HepG2 (cell line): ENCODE measurements at regions not wholly inside any gene's neighbourhood (a gene's known extent, or its start where the extent isn't known, plus 50 kb on each side); places are given as distances from the start of the nearest gene placed in this dataset.

Source experiments
- ATAC-seq: fragments of 200-7000 bp; cut with Tn5 transposase; 3 replicates; pipeline ENCODE4 v1.9.1; 2020; ENCODE audit warnings: mild to moderate bottlenecking, moderate library complexity
- BruUV-seq: library from RNA; stranded (reverse); fragments of 400-500 nt; replicated peaks from 2 replicates; lab custom pipeline; 2021; lab: Mats Ljungman, UMichigan
- CTCF ChIA-PET: fragments of 300-600 bp; formaldehyde crosslinking; extraction: SDS; loops from one replicate; lab custom pipeline; 2021; ENCODE audit warnings: low total read pairs, inconsistent platforms, low intra/inter-chr PET ratio; lab: Yijun Ruan, JAX
- POLR2A ChIA-PET: fragments of 350-600 bp; sonication (Branson Sonifier 250); formaldehyde crosslinking; loops from one replicate; lab custom pipeline; 2020; ENCODE audit warnings: antibody characterized with exemption, inconsistent platforms; lab: Yijun Ruan, JAX
- DNase-seq: peaks from one replicate; pipeline ENCODE4 v3.0.0-alpha.2; 2015; ENCODE audit warnings: low spot score
- FAIRE-seq: peaks from 3 replicates; lab custom pipeline; 2011; peaks lifted over from hg19 to GRCh38; lab: Jason Lieb, UNC
- H2AFZ ChIP-seq: one replicate; pipeline ENCODE4 v1.6.1; 2011; ENCODE audit warnings: low read length, inconsistent platforms
- H3K27ac ChIP-seq: fragments of 300-600 bp; 3 replicates; pipeline ENCODE4 v1.8.0; 2011; ENCODE audit warnings: mixed run types, mild to moderate bottlenecking, mixed read lengths, low read length, inconsistent platforms; ENCODE audit not compliant: insufficient read depth; ENCODE audit errors: extremely low read length
- H3K27me3 ChIP-seq, 2 experiments: fragments of 200-600 bp in 1 of 2; 2 replicates in 1 of 2; 3 replicates in 1 of 2; pipeline versions ENCODE4 v1.6.0 to v1.8.0; 2011; ENCODE audit warnings: low read length in 2 of 2, mild to moderate bottlenecking in 2 of 2, moderate library complexity in 2 of 2, inconsistent platforms in 1 of 2; ENCODE audit not compliant: insufficient read depth in 2 of 2, control insufficient read depth in 1 of 2
- H3K36me3 ChIP-seq, 2 experiments: fragments of 200-600 bp in 1 of 2; replicated peaks in 1 of 2; 2 replicates in 1 of 2; 3 replicates in 1 of 2; pipeline versions ENCODE4 v1.5.1 to v1.8.0; 2011; ENCODE audit warnings: low read length in 2 of 2, inconsistent platforms in 1 of 2; ENCODE audit not compliant: insufficient read depth in 2 of 2, control insufficient read depth in 1 of 2
- H3K4me1 ChIP-seq: 2 replicates; pipeline ENCODE4 v1.5.1; 2012; ENCODE audit warnings: low read length, inconsistent platforms; ENCODE audit not compliant: insufficient read depth
- H3K4me2 ChIP-seq: 2 replicates; pipeline ENCODE4 v1.6.0; 2011; ENCODE audit warnings: low read depth, low read length, inconsistent platforms
- H3K4me3 ChIP-seq, 3 experiments: fragments of 200-600 bp in 1 of 3; sonication (generic), shearing (Covaris generic) in 1 of 3; replicated peaks in 1 of 3; 2 replicates each; pipeline ENCODE4 v1.5.1; 2011 to 2016; ENCODE audit warnings: low read length in 3 of 3, inconsistent platforms in 2 of 3, low read depth in 2 of 3, mild to moderate bottlenecking in 2 of 3, control low read depth in 1 of 3, mixed read lengths in 1 of 3; ENCODE audit not compliant: insufficient read depth in 1 of 3
- H3K79me2 ChIP-seq: one replicate; pipeline ENCODE4 v1.6.1; 2011; ENCODE audit warnings: low read length, inconsistent platforms; ENCODE audit not compliant: insufficient read depth
- H3K9ac ChIP-seq: 2 replicates; pipeline ENCODE4 v1.6.0; 2011; ENCODE audit warnings: mild to moderate bottlenecking, low read depth, low read length, inconsistent platforms; ENCODE audit not compliant: insufficient read depth
- H3K9me3 ChIP-seq: 2 replicates; pipeline ENCODE4 v1.5.1; 2012; ENCODE audit warnings: mild to moderate bottlenecking, low read length
- H4K20me1 ChIP-seq: 2 replicates; pipeline ENCODE4 v1.6.0; 2011; ENCODE audit warnings: inconsistent platforms, mild to moderate bottlenecking, low read length, moderate library complexity; ENCODE audit not compliant: insufficient read depth
- ERF ChIP-seq: IDR thresholded peaks from 2 replicates; pipeline ENCODE4 v1.6.1; 2018; ENCODE audit warnings: missing biosample characterization, missing genetic modification reagents
- FIP1L1 ChIP-seq: fragments of 200-400 bp; formaldehyde crosslinking; IDR thresholded peaks from 2 replicates; pipeline ENCODE4 v1.6.1; 2018; ENCODE audit warnings: low read depth, mild to moderate bottlenecking, low read length, moderate library complexity, borderline replicate concordance; ENCODE audit not compliant: insufficient read depth
- MAFK ChIP-seq, 2 experiments: IDR thresholded peaks in 1 of 2; conservative IDR thresholded peaks in 1 of 2; 2 replicates each; pipeline ENCODE4 v1.6.1; 2011; ENCODE audit warnings: improper control_type of control experiment in 2 of 2, low read length in 2 of 2
- MEIS2 ChIP-seq: sonication (generic); formaldehyde crosslinking; IDR thresholded peaks from 2 replicates; pipeline ENCODE4 v1.9.0; 2021; ENCODE audit warnings: mild to moderate bottlenecking, missing genetic modification reagents
- TP53 ChIP-seq: sonication (generic); formaldehyde crosslinking; conservative IDR thresholded peaks from 2 replicates; pipeline ENCODE4 v1.4.0; 2020; ENCODE audit warnings: missing genetic modification reagents
- ZBTB1 ChIP-seq: sonication (generic); formaldehyde crosslinking; IDR thresholded peaks from 2 replicates; pipeline ENCODE4 v1.4.0; 2020; ENCODE audit warnings: missing genetic modification reagents, borderline replicate concordance
- ZKSCAN8 ChIP-seq: IDR thresholded peaks from 2 replicates; pipeline ENCODE4 v1.6.1; 2016; ENCODE audit warnings: borderline replicate concordance, missing genetic modification reagents, missing compliant biosample characterization
- ZNF350 ChIP-seq: sonication (generic); formaldehyde crosslinking; IDR thresholded peaks from 2 replicates; pipeline ENCODE4 v1.4.0; 2020; ENCODE audit warnings: mild to moderate bottlenecking, low read depth, missing genetic modification reagents, borderline replicate concordance
- ZSCAN9 ChIP-seq: IDR thresholded peaks from 2 replicates; pipeline ENCODE4 v1.6.1; 2016; ENCODE audit warnings: borderline replicate concordance
- in situ Hi-C: cut with HindIII; loops from 2 replicates; pipeline ENCODE4 v1.10.0; 2017; ENCODE audit warnings: low pct_unique_long_range_greater_than_20kb; ENCODE audit not compliant: extremely low pct_ligation_motif_present
- intact Hi-C: fragments of 100-400 bp; cut with micrococcal nuclease; formaldehyde crosslinking; loops from one replicate; pipeline ENCODE4 v1.10.0; 2022; ENCODE audit not compliant: unreplicated experiment
- TF ChIP-seq, protein P1 (sequence below), 2 experiments: sonication (generic) in 1 of 2; formaldehyde crosslinking in 1 of 2; IDR thresholded peaks; 2 replicates each; pipeline versions ENCODE4 v1.6.1 to v1.9.0; 2014 to 2022; ENCODE audit warnings: antibody characterized with exemption in 1 of 2, borderline replicate concordance in 1 of 2, inconsistent platforms in 1 of 2, low read depth in 1 of 2, missing genetic modification reagents in 1 of 2

DNA sequence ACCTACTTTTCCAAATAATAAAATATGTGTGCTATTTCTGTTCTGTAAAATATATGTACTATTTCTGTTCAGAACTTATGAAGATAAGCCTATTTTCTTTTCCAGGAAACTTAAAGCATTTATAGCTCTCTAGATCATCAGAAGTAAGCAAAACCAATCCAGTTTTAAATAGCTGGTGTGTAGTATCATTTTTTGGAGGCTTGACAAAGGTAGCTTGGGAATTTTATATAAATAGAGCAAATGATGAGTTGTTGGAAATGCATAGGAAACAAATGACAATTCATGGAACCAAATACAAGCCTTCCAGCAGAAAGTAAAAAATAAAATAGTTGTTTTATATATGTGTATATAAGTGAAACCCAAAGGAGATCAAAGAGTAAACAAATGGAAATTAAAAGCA, 1038.1 kb upstream of the ARRDC3 start (continued):
- TF ChIP-seq, protein P1, sequence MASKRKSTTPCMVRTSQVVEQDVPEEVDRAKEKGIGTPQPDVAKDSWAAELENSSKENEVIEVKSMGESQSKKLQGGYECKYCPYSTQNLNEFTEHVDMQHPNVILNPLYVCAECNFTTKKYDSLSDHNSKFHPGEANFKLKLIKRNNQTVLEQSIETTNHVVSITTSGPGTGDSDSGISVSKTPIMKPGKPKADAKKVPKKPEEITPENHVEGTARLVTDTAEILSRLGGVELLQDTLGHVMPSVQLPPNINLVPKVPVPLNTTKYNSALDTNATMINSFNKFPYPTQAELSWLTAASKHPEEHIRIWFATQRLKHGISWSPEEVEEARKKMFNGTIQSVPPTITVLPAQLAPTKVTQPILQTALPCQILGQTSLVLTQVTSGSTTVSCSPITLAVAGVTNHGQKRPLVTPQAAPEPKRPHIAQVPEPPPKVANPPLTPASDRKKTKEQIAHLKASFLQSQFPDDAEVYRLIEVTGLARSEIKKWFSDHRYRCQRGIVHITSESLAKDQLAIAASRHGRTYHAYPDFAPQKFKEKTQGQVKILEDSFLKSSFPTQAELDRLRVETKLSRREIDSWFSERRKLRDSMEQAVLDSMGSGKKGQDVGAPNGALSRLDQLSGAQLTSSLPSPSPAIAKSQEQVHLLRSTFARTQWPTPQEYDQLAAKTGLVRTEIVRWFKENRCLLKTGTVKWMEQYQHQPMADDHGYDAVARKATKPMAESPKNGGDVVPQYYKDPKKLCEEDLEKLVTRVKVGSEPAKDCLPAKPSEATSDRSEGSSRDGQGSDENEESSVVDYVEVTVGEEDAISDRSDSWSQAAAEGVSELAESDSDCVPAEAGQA (IDR thresholded peaks at IDR 0.05; ENCODE audit: low read depth), result no peak
- TF ChIP-seq, protein P1 (CRISPR knock-in tag; IDR thresholded peaks at IDR 0.05; ENCODE audit: borderline replicate concordance), result no peak

DNA sequence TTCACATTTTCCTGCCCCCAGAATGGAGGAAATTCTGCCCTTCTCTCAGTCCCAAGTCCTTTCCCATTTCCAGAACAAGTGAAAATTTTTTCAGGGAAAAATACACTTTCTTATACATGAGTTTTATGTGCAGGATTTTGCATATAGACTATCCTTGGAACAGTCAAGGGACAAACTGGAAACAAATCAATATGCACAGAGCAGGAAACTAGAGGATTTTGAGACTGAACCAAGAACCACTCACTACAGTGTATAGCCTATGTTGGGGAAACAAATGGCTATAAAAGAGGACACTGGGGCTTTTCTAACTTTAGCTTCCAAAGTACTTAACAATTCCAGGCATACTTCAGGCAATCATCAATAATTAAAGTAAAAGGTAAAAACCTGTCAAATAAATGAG, 1036.1 kb upstream of the ARRDC3 start:
- no peak for ATAC-seq
- TF ChIP-seq MAFK (conservative IDR thresholded peaks at IDR 0.05 in 1 of 2, IDR thresholded peaks at IDR 0.05 in 1 of 2; ENCODE audit: low read length in 2 of 2), result no peak
- TF ChIP-seq FIP1L1, result no peak
- no peak for TF ChIP-seq ZKSCAN8
- no peak for TF ChIP-seq ZNF350 (CRISPR knock-in tag)
- no peak for TF ChIP-seq ERF (CRISPR knock-in tag)
- no peak for TF ChIP-seq ZBTB1 (CRISPR knock-in tag)
- TF ChIP-seq MEIS2 (CRISPR knock-in tag), result no peak
- no peak for TF ChIP-seq TP53 (CRISPR knock-in tag)
- no peak for TF ChIP-seq ZSCAN9 (CRISPR knock-in tag)
- no TSS peak for BruUV-seq
- Histone ChIP-seq H3K4me1 (no peaks in the 10 kb centered on the region), H3K9me3 (peaks cover 46% of the 10 kb centered on the region), H3K36me3 (no peaks in the 10 kb centered on the region), H3K79me2 (no peaks in the 10 kb centered on the region), H3K4me2 (no peak overlapping the region), H4K20me1 (no peaks in the 10 kb centered on the region), H3K4me3 (no peak overlapping the region), H3K27ac (no peak overlapping the region), H3K9ac (no peak overlapping the region), H2AFZ (no peak overlapping the region), H3K27me3 (no peaks in the 10 kb centered on the region)
- CTCF ChIA-PET, result no interaction called here
- FAIRE-seq, result no peak
- POLR2A ChIA-PET, result no interaction called here
- in situ Hi-C loops, result no loop called here
- intact Hi-C loops, result no loop called here
- no peak for DNase-seq
